Glutamatergic neuron (in vitro differentiated cells): ENCODE measurements at regions not wholly inside any gene's neighbourhood (a gene's known extent, or its start where the extent isn't known, plus 50 kb on each side); places are given as distances from the start of the nearest gene placed in this dataset.

Experiments
- DNase-seq: peaks from one replicate; pipeline ENCODE4 v3.0.0; 2022
- H3K27ac Mint-ChIP-seq: one replicate; pipeline ENCODE4 v1.8.0; 2020; ENCODE audit warnings: mild to moderate bottlenecking, mixed read lengths, inconsistent platforms; ENCODE audit not compliant: unreplicated experiment
- H3K27me3 Mint-ChIP-seq: one replicate; pipeline ENCODE4 v1.8.0; 2020; ENCODE audit warnings: mild to moderate bottlenecking, moderate library complexity, mixed read lengths, inconsistent platforms; ENCODE audit not compliant: unreplicated experiment
- H3K36me3 Mint-ChIP-seq: one replicate; pipeline ENCODE4 v1.8.0; 2020; ENCODE audit warnings: mild to moderate bottlenecking, mixed read lengths, inconsistent platforms; ENCODE audit not compliant: unreplicated experiment
- H3K4me1 Mint-ChIP-seq: one replicate; pipeline ENCODE4 v1.8.0; 2020; ENCODE audit warnings: mild to moderate bottlenecking, low read depth, mixed read lengths, inconsistent platforms; ENCODE audit not compliant: unreplicated experiment
- H3K4me3 Mint-ChIP-seq: one replicate; pipeline ENCODE4 v1.8.0; 2020; ENCODE audit warnings: mild to moderate bottlenecking, mixed read lengths, inconsistent platforms; ENCODE audit not compliant: unreplicated experiment
- H3K9me3 Mint-ChIP-seq: one replicate; pipeline ENCODE4 v1.8.0; 2020; ENCODE audit warnings: mild to moderate bottlenecking, moderate library complexity, mixed read lengths, inconsistent platforms; ENCODE audit not compliant: unreplicated experiment
- CTCF ChIP-seq: fragments of 200-600 bp; sonication (generic); IDR thresholded peaks from one replicate; pipeline ENCODE4 v1.5.0; 2021; ENCODE audit not compliant: partially characterized antibody, unreplicated experiment

DNA sequence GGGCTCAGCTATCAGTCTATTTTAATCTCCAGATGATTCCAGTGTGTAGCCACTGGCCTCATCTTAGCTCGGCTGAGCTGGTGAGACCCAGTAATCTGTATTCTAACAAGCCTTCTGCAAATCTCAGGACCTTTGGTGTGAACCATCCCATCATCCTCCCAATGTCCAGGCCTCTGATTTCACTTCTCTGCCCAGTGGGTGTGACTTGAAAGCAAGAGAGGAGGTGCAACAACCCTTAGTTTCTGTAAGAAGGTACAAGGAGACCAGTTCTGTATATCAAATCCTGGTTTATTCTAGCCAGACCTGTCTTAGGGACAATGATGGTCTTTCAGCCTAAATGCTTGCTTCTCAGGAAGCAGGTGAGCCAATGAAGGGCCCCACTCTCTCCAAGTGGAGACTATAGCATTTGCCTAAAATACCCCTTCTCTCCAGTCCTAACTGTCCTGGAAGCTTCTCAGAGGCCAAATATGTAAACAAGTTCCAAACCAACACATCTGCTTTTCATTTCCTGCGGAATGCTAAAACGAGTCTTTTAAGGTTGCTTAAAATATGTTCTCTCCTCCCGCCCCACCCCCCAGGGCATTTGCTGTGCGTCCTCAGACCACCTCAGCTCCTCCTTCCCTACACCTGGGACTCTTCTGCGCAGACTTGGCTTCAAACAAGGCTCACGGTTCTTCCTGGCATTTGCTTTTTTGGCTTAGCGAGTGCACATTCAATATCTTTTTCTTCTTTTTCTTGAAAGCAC is 78.4 kb upstream of the FUT8 start:
- Mint-ChIP-seq H3K4me1 (peaks cover 8% of the 10 kb centered on the region), H3K27ac (no peak overlapping the region), H3K36me3 (no peaks in the 10 kb centered on the region), H3K4me3 (no peak overlapping the region), H3K9me3 (peaks cover 2% of the 10 kb centered on the region), H3K27me3 (peaks cover 3% of the 10 kb centered on the region)
- TF ChIP-seq CTCF: no peak
- no peak for DNase-seq

- TF ChIP-seq CTCF: no peak
- Mint-ChIP-seq H3K27ac (no peak overlapping the region), H3K9me3 (peaks cover 2% of the 10 kb centered on the region), H3K27me3 (peaks cover 3% of the 10 kb centered on the region), H3K36me3 (no peaks in the 10 kb centered on the region), H3K4me1 (peaks cover 8% of the 10 kb centered on the region), H3K4me3 (no peak overlapping the region)
- DNase-seq: no peak
Observed at GRCh38 chr14:65334765-65335410, 77.6 kb upstream of the FUT8 start.

DNA sequence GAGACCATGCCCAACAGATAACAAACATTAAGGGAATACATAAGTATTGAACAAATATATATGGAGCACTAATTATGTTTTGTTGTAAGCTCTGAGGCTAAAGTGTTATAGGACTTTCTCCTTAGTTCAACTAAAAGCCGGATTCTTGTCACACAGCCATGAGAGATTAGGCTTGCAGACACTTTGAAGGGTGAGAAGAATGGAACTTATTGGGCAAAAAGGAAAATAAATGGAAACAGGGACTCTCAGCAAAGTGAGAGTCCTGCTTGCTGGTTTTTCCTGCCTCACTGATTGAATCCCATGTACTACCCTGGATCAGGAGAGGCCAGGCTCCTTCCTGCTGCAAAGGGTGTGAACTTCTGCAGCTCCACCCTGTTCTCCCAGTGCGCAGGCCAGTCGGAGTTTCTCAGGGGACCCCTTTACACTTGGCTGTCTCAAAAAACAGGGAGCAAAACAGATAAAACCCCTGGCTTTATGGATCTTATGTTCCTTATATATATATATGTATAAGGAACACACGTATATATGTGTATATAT is 77.1 kb upstream of the FUT8 start:
- Mint-ChIP-seq H3K36me3 (no peaks in the 10 kb centered on the region), H3K4me3 (no peak overlapping the region), H3K9me3 (peaks cover 2% of the 10 kb centered on the region), H3K27ac (no peak overlapping the region), H3K27me3 (peaks cover 3% of the 10 kb centered on the region), H3K4me1 (peaks cover 8% of the 10 kb centered on the region)
- TF ChIP-seq CTCF: no peak
- no peak for DNase-seq

GRCh38 chr14:65336191-65336591 is 76.3 kb upstream of the FUT8 start:
- no peak overlapping the region for H3K27ac Mint-ChIP-seq
- H3K27me3 Mint-ChIP-seq: peaks cover 3% of the 10 kb centered on the region
- H3K4me1 Mint-ChIP-seq: peaks cover 8% of the 10 kb centered on the region
- peaks cover 2% of the 10 kb centered on the region for H3K9me3 Mint-ChIP-seq
- TF ChIP-seq CTCF: no peak
- DNase-seq: no peak
- H3K4me3 Mint-ChIP-seq: no peak overlapping the region
- no peaks in the 10 kb centered on the region for H3K36me3 Mint-ChIP-seq

DNA sequence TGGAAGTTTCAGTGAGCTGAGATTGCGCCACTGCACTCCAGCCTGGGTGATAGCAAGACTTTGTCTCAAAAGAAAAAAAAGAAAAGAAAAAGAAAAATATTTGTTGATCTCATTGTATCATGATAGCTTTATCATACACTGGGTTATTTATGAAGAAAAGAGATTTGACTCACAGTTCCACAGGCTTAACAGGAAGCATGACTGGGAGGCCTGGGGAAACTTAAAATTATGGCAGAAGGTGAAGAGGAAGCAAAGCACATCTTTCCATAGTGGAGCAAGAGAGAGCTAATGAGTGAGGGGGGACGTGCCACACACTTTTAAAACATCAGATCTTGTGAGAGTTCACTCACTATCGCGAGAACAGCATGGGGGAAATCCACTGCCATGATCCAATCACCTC is 72.7 kb upstream of the FUT8 start:
- no peak overlapping the region for H3K27ac Mint-ChIP-seq
- H3K4me3 Mint-ChIP-seq: no peak overlapping the region
- H3K9me3 Mint-ChIP-seq: peaks cover 2% of the 10 kb centered on the region
- H3K27me3 Mint-ChIP-seq: peaks cover 3% of the 10 kb centered on the region
- TF ChIP-seq CTCF: no peak
- peaks cover 3% of the 10 kb centered on the region for H3K4me1 Mint-ChIP-seq
- H3K36me3 Mint-ChIP-seq: no peaks in the 10 kb centered on the region
- DNase-seq: no peak
